GM21515 (cell line): ENCODE measurements at regions not wholly inside any gene's neighbourhood (a gene's known extent, or its start where the extent isn't known, plus 50 kb on each side); places are given as distances from the start of the nearest gene placed in this dataset.

Source experiments
- ATAC-seq: cut with Tn5 transposase; IDR thresholded peaks from one replicate; pipeline ENCODE4 v1.9.1; 2021; ENCODE audit not compliant: unreplicated experiment

DNA sequence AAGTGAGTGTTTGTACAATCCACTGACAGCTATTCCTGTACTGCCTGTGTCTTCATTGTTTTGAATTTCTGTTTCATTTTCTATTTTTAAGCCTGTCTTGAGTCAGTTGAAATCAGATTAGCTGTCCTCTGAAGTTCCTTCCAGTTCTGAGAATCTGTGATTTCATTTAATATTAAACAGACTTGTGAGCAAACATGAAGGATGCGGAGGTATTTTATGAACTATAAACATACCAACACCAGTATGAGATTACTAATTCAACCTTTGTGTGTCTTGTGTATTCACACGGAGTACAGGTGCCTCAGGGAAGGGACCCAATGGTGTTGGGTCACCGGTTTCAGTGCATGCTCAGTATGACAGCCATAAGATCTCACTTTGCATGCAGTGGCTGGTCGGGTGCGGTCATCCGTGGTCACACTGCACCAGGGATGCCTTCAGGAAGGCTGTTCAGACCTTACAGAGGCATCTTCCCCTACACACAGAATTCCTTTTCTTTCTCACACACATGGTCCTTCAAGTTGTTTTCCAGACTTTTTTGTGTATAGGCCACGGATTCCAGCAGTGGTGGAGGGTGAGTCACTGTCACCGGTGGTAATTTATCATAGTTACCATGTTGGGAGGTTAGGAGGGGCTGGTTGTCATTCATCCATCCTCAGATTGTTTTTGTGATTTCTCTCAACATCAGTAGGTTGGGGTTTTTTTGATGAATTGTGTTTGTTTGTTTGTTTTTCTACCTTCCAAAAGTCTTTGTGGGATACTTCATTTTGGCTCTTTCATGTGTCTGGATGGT, 103.0 kb upstream of the SFSWAP start:
- ATAC-seq, result peak; percentile 74

- ATAC-seq, result no peak
Measured at GRCh38 chr12:131608740-131609690, 101.9 kb upstream of the SFSWAP start.

- no peak for ATAC-seq
Measured at GRCh38 chr12:131609762-131610161, 101.1 kb upstream of the SFSWAP start.

GRCh38 chr12:131610181-131610580, 100.7 kb upstream of the SFSWAP start:
- no peak for ATAC-seq

- no peak for ATAC-seq
Measured at GRCh38 chr12:131610891-131611290, 100.0 kb upstream of the SFSWAP start.

DNA sequence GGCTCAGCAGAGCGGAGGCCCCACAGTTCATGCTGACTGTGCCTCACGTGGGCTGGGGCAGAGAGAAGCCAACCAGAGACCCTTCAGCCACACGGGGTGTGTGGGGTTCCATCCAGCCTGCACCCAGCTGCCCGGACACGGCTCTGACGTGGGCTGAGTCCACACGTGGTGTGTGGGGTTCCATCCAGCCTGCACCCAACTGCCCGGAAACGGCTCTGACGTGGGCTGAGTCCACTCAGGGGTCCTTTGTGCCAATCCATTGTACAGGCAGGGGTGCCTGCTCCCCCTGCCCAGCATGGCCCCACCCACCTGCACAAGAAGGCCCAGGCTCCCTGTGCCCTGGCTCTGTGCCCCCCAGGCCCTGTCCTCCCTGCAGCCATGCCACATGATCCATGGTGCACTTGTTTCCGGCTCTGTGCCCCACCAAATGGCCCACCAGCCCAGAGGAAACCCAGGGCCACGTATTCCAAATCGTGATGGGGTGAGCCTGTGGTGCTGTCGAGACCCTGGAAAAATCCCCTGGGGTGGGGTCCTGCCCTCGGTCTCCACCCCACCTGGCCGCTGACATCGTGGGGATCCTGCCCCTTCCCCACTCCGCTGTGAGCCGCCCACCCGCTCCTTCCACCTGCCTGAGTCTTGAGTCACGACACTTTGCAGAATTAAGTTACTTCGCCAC, 99.3 kb upstream of the SFSWAP start:
- ATAC-seq, result no peak

DNA sequence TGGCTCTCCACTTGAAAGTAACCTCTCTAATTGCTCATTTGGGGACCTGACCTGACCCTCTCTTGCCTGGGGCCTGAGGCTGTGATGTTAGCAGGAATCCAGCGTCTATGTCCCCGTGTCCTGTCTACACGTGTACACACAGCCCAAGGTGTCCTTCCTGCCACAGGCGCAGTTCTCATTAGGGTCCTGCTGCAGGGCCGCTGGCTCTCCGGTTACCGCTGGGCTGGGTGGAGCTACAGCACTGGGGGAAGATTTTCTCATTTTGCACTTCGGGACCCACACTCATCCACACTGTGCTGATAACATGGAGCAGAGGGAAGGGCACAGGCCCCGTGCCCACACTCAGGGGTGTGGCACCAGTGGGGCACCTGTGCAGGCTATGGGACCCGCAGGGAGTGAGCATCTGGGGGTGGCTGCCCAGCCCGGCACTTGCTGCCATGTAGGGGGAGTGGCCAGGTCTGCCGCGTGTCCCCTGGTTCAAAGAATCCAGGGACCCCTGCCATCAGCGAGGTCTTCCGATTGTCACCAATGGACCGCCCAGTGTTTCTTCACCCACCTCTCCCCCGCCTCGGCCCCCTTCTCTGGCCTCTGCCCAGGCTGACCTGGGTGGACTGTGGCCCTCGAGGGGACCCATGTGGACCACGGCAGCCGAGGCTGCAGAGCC, 98.7 kb upstream of the SFSWAP start:
- no peak for ATAC-seq

- no peak for ATAC-seq
Measured at GRCh38 chr12:131613186-131613585, 97.7 kb upstream of the SFSWAP start.

DNA sequence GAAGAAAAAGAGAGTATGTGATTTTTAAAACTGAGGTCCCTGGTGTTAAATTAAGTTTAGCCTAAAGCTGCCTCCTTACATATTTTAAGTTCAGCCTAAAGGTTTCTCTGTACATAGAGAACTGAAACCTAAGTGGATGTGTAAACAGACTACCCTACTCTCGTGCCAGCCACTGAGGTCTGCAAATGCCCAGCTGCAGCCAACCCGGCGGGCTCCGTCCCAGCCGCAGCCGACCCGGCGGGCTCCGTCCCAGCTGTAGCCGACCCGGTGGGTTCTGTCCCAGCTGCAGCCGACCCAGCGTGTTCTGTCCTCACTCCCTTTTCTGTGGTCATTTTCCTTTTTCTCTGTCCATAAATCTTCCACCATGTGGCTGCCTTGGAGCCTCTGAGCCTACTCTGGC, 97.2 kb upstream of the SFSWAP start:
- no peak for ATAC-seq

DNA sequence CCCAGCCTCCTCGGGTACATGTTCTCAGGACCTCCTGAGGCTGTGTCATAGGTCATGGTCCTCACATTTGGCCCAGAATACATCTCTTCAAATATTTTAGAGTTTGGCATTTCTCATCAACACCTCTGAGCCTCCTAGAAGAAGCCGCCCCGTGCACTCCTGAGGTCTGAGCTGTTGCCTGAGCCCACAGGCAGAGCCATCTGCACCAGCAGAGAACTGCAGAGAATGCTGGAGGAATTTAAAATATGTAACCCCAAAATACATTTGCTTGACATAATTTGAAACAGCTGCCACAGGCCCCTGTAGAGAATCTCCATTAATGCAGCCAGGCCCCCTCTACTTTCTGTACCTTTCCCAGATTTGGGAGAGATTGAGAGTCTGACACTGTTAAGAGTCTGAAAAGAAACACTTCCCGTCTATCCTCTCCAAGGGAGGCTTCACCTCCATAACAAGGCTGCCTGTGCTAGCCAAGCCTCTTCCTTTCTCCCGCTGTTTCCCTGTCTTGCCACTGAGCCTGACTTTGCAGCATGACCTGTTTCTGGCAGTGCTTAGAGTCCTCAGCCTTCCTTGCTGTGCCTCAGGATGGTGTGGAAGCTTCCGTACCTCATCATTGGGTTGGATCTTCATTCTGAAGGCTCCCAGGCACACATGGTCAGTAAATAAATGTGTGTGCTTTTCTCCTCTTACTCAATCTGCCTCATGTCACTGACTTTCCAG, 95.4 kb upstream of the SFSWAP start:
- ATAC-seq, result no peak

GRCh38 chr12:131616043-131616700, 94.7 kb upstream of the SFSWAP start:
- no peak for ATAC-seq

GRCh38 chr12:131616738-131617137, 94.2 kb upstream of the SFSWAP start:
- ATAC-seq, result no peak

DNA sequence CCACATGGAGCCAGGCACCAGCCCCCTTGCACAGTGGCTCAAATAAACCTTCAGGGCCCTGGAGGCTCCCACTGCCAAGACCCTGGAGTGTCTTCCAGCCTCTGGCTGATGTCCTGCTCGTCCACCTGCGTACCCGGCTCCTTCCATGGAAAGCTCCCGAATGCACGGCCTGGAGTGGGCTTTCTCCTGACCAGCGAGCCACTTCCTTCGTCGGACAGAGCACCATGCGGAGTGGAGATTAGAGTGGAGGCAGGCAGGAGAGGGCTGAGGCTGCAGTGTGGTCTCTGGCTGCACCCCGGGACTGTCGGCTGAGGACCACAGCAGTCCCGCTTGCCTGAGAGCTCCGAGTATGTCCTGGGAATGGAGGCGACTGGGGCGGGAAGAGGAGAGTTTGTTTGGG, 93.7 kb upstream of the SFSWAP start:
- ATAC-seq, result no peak

DNA sequence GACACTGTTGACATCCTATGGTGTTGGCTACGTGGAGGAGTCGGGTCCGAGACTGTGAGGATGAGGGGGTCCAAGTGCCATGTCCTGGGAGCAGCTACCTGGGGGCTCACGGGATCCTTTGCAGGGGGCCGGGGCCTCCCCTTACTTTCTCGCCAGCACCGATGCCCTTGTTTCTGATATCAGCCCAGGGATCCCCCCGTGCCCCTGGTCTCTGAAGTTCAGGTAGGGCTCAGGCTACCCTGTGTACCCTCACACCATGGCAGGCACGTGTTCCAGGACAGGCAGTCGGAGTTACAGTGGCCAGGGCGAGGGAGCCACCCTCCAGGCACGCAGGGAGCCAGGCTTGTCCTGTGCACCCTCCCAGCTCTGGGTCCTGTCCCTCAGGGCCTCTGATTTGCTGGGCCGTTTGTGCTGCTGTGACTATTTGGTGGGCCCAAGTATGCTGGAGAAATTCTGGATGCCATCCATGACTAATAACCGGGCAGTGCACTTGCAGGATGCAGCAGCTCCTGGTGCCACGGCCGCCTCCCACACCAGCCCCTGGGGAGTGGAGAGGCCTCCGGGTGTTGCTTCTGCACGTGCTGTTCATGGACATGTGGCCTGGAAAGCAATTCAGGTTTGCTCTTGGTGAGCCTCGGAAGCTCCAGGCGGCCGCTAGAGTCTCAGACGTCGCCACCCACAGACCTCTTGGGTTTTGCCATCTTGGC, 93.1 kb upstream of the SFSWAP start:
- ATAC-seq, result no peak

DNA sequence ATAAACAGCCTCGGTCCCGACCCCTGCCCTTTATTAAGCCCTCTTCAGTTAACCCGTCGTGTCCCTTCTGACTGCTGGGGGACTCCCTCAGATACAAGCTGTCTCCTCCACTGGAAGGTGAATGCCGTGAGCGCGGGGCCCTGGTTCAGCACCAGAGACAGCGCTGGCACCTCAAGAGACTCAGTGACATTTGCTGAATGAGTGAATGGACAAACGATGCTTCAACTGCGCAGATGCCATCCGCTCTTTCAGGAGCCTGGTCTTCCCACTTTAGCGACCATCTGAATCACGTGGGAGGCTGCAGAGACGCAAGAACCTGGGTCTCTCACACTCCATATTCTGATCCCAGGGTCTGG, 92.6 kb upstream of the SFSWAP start:
- no peak for ATAC-seq

- ATAC-seq, result no peak
Measured at GRCh38 chr12:131618701-131619100, 92.2 kb upstream of the SFSWAP start.

DNA sequence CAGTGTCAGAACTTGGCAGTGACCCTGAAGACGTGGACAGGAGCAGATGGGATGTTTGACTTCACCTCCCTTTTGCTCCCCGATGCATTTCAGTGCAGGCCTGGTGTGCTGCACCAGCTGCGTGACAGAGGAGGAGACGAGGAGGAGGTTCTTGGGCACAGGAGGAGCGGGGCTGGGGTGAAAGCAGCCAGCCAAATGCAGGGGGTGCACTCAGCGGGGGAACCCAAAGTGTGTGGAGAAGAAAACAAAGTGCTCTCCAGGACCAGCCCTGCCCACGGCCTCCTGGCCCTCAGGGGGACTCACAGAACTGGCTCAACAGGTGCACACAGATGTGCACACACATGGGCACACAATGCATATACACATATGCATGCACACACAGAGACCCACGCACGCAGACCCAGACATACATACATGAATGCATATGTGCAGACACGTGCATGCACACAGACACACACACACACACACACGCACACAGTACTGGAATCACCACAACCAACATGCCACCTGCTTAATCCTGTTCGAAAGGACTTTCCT, 91.7 kb upstream of the SFSWAP start:
- ATAC-seq, result no peak

GRCh38 chr12:131619736-131620506, 91.0 kb upstream of the SFSWAP start:
- ATAC-seq, result no peak
